B cell (primary cell): ENCODE measurements at regions not wholly inside any gene's neighbourhood (a gene's known extent, or its start where the extent isn't known, plus 50 kb on each side); places are given as distances from the start of the nearest gene placed in this dataset.

Source experiments
- ATAC-seq: fragments of 200-7000 bp; cut with Tn5 transposase; one replicate; pipeline ENCODE4 v1.10.0; 2021; ENCODE audit warnings: low read depth, mild to moderate bottlenecking, moderate number of reproducible peaks, moderate library complexity
- CTCF ChIA-PET: fragments of 350-600 bp; sonication (Branson Sonifier 250); formaldehyde crosslinking; loops from one replicate; lab custom pipeline; 2021; ENCODE audit warnings: antibody characterized with exemption, inconsistent platforms; lab: Charles Lee
- POLR2A ChIA-PET: fragments of 350-600 bp; sonication (Branson Sonifier 250); formaldehyde crosslinking; loops from one replicate; lab custom pipeline; 2021; ENCODE audit warnings: antibody characterized with exemption; lab: Charles Lee
- DNase-seq: peaks from one replicate; pipeline ENCODE4 v3.0.0; 2013
- H2AFZ ChIP-seq: 2 replicates; pipeline ENCODE4 v1.6.1; 2012; ENCODE audit warnings: mild to moderate bottlenecking, low read depth, low read length; ENCODE audit not compliant: insufficient read depth, poor library complexity, severe bottlenecking
- H3K27ac ChIP-seq, 2 donors: 1 replicate in 1 of 2; 2 replicates in 1 of 2; pipeline ENCODE4 v1.5.1; 2012 to 2013; ENCODE audit warnings: low read length in 2 of 2, mild to moderate bottlenecking in 2 of 2, moderate library complexity in 1 of 2
- H3K27me3 ChIP-seq, 4 experiments: fragments of 200-600 bp in 1 of 4; sonication (generic) in 1 of 4; replicated peaks in 1 of 4; 1 replicate in 2 of 4; 2 replicates in 2 of 4; pipeline versions ENCODE4 v1.6.1 to v1.7.0; 2013 to 2016; ENCODE audit warnings: low read length in 3 of 4, mild to moderate bottlenecking in 2 of 4, mixed read lengths in 1 of 4, moderate library complexity in 1 of 4; ENCODE audit not compliant: insufficient read depth in 4 of 4, control insufficient read depth in 3 of 4; ENCODE audit errors: control extremely low read depth in 1 of 4
- H3K36me3 ChIP-seq, 2 experiments: replicated peaks in 1 of 2; 1 replicate in 1 of 2; 2 replicates in 1 of 2; pipeline versions ENCODE4 v1.6.1 to v1.7.1; 2013; ENCODE audit warnings: low read length in 1 of 2; ENCODE audit not compliant: insufficient read depth in 2 of 2, control insufficient read depth in 1 of 2; ENCODE audit errors: control extremely low read depth in 1 of 2, extremely low read depth in 1 of 2
- H3K4me1 ChIP-seq, 2 donors: fragments of 200-600 bp in 1 of 2; sonication (generic) in 1 of 2; 1 replicate in 1 of 2; 2 replicates in 1 of 2; pipeline versions ENCODE4 v1.5.1 to v1.6.1; 2013 to 2017; ENCODE audit warnings: low read length in 2 of 2; ENCODE audit not compliant: control insufficient read depth in 2 of 2, insufficient read depth in 2 of 2
- H3K4me2 ChIP-seq: replicated peaks from 2 replicates; pipeline ENCODE3; 2012; ENCODE audit warnings: mild to moderate bottlenecking, low read depth, low read length; ENCODE audit not compliant: poor library complexity, severe bottlenecking
- H3K4me3 ChIP-seq, 5 experiments: fragments of 200-600 bp in 1 of 5; sonication (generic) in 1 of 5; 1 replicate in 3 of 5; 2 replicates in 2 of 5; pipeline versions ENCODE4 v1.5.1 to v1.7.0; 2011 to 2016; ENCODE audit warnings: low read length in 4 of 5, mild to moderate bottlenecking in 4 of 5, low read depth in 2 of 5, control low read depth in 1 of 5, moderate library complexity in 1 of 5; ENCODE audit not compliant: insufficient read depth in 1 of 5; ENCODE audit errors: control extremely low read depth in 1 of 5, extremely low read depth in 1 of 5
- H3K79me2 ChIP-seq: fragments of 200-600 bp; sonication (generic); one replicate; pipeline ENCODE4 v1.6.0; 2016; ENCODE audit warnings: low read length; ENCODE audit not compliant: control insufficient read depth, insufficient read depth
- H3K9ac ChIP-seq: fragments of 200-600 bp; sonication (generic); 2 replicates; pipeline ENCODE4 v1.6.1; 2017; ENCODE audit warnings: mild to moderate bottlenecking, low read length, moderate library complexity
- H3K9me3 ChIP-seq, 3 donors: one replicate each; pipeline versions ENCODE4 v1.6.1 to v1.7.1; 2013; ENCODE audit warnings: low read length in 2 of 3; ENCODE audit not compliant: control insufficient read depth in 2 of 3, insufficient read depth in 1 of 3; ENCODE audit errors: control extremely low read depth in 1 of 3
- H4K20me1 ChIP-seq: 2 replicates; pipeline ENCODE4 v1.6.0; 2012; ENCODE audit warnings: mild to moderate bottlenecking, low read length; ENCODE audit not compliant: insufficient read depth, control insufficient read depth, poor library complexity, severe bottlenecking
- H3K27ac Mint-ChIP-seq: one replicate; pipeline ENCODE4 v1.8.0; 2021; ENCODE audit warnings: mixed read lengths
- H3K27me3 Mint-ChIP-seq: one replicate; pipeline ENCODE4 v1.8.0; 2021; ENCODE audit warnings: mixed read lengths
- H3K4me1 Mint-ChIP-seq: one replicate; pipeline ENCODE4 v1.8.0; 2021; ENCODE audit warnings: mixed read lengths
- H3K4me3 Mint-ChIP-seq: one replicate; pipeline ENCODE4 v1.8.0; 2021; ENCODE audit warnings: mixed read lengths
- H3K9me3 Mint-ChIP-seq: one replicate; pipeline ENCODE4 v1.8.0; 2022; ENCODE audit warnings: mixed read lengths; ENCODE audit not compliant: insufficient read depth
- CTCF ChIP-seq: fragments of 200-600 bp; IDR thresholded peaks from one replicate; pipeline ENCODE4 v1.8.0; 2022; ENCODE audit warnings: antibody characterized with exemption, mild to moderate bottlenecking
- EZH2 ChIP-seq: IDR thresholded peaks from 2 replicates; pipeline ENCODE4 v1.6.1; 2012; ENCODE audit warnings: borderline replicate concordance, low read depth, mild to moderate bottlenecking, moderate library complexity, low read length; ENCODE audit not compliant: insufficient read depth, poor library complexity, severe bottlenecking
- WGBS: methylation state at CpG from one replicate; pipeline ENCODE4 v1.1.5; 2013; ENCODE audit warnings: missing lambda C conversion rate; ENCODE audit not compliant: insufficient coverage; 5-methylcytosine and 5-hydroxymethylcytosine counted together
- intact Hi-C: fragments of 100-400 bp; cut with micrococcal nuclease; formaldehyde crosslinking; loops from one replicate; pipeline ENCODE4 v1.10.0; 2022

GRCh38 chr2:211259831-211260476 is 703.6 kb downstream of the CPS1 start:
- Mint-ChIP-seq H3K9me3 (no peaks in the 10 kb centered on the region), H3K4me3 (no peak overlapping the region), H3K27me3 (no peaks in the 10 kb centered on the region), H3K27ac (no peak overlapping the region), H3K4me1 (no peaks in the 10 kb centered on the region)
- H3K9me3 ChIP-seq: no peaks in the 10 kb centered on the region
- intact Hi-C loops: no loop called here
- CTCF ChIA-PET: no interaction called here
- 17% methylated on average over 1 of the region's 4 CpGs for WGBS
- no peak for DNase-seq
- no peak overlapping the region for H3K4me2 ChIP-seq
- no peaks in the 10 kb centered on the region for H3K27me3 ChIP-seq
- H3K36me3 ChIP-seq: no peaks in the 10 kb centered on the region
- H3K79me2 ChIP-seq: no peaks in the 10 kb centered on the region
- H3K4me1 ChIP-seq: no peaks in the 10 kb centered on the region
- no peak overlapping the region for H3K27ac ChIP-seq
- POLR2A ChIA-PET: no interaction called here
- TF ChIP-seq CTCF (no peak), EZH2 (no peak)
- ATAC-seq: no peak
- H4K20me1 ChIP-seq: no peaks in the 10 kb centered on the region
- no peak overlapping the region for H3K4me3 ChIP-seq
- no peak overlapping the region for H2AFZ ChIP-seq
- H3K9ac ChIP-seq: no peak overlapping the region

DNA sequence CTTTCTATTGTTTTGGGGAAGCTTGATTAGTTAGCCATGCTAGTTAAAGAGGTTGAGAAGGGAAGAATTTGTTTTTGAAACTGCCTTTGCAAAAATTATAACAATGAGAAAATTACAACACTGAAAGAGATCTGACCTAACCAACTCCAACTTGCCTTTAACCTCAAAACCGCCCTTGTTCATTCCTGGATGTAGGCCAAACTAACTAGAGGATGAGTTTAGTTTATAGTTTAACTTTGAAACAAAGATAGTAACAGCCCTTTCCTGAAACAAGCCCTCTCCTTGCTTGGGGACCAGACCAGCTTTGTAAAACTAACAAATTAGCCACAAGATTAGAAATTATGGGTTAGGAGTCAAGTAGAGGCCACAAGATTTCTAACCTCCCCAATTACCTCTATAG is 713.9 kb downstream of the CPS1 start:
- Mint-ChIP-seq H3K4me3 (no peak overlapping the region), H3K4me1 (no peaks in the 10 kb centered on the region), H3K9me3 (no peaks in the 10 kb centered on the region), H3K27ac (no peak overlapping the region), H3K27me3 (no peaks in the 10 kb centered on the region)
- Histone ChIP-seq H3K36me3 (no peaks in the 10 kb centered on the region), H3K27me3 (no peaks in the 10 kb centered on the region), H2AFZ (no peak overlapping the region), H3K27ac (no peak overlapping the region), H3K79me2 (no peaks in the 10 kb centered on the region), H3K4me1 (no peaks in the 10 kb centered on the region), H3K9ac (no peak overlapping the region), H3K4me2 (no peak overlapping the region), H3K4me3 (no peak overlapping the region), H3K9me3 (peaks cover 0 to 1% (median 0%) of the 10 kb centered on the region in 3 donors), H4K20me1 (no peaks in the 10 kb centered on the region)
- no peak for TF ChIP-seq CTCF
- TF ChIP-seq EZH2: no peak
- POLR2A ChIA-PET: no interaction called here
- DNase-seq (no peak), ATAC-seq (no peak)
- WGBS: no CpG with 5 or more reads among the region's 1 CpG
- CTCF ChIA-PET: no interaction called here
- intact Hi-C loops: no loop called here
